OCI-LY7 (cell line): ENCODE measurements at regions not wholly inside any gene's neighbourhood (a gene's known extent, or its start where the extent isn't known, plus 50 kb on each side); places are given as distances from the start of the nearest gene placed in this dataset.

Source experiments
- BruUV-seq: library from RNA; stranded (reverse); fragments of 400-500 nt; replicated peaks from 2 replicates; lab custom pipeline; 2021; lab: Mats Ljungman, UMichigan
- CTCF ChIA-PET: fragments of 300-600 bp; sonication (Branson Sonifier 250); formaldehyde crosslinking; loops from one replicate; lab custom pipeline; 2022; ENCODE audit warnings: antibody characterized with exemption; ENCODE audit not compliant: unreplicated experiment; lab: Charles Lee
- POLR2A ChIA-PET: fragments of 300-600 bp; sonication (Branson Sonifier 250); formaldehyde crosslinking; loops from one replicate; lab custom pipeline; 2022; ENCODE audit warnings: antibody characterized with exemption; lab: Charles Lee
- DNase-seq: peaks from one replicate; pipeline ENCODE4 v3.0.0-alpha.2; 2015; ENCODE audit warnings: low spot score
- H2AFZ ChIP-seq: fragments of 200-600 bp; sonication (generic), shearing (Covaris generic); 2 replicates; pipeline ENCODE4 v1.6.1; 2014; ENCODE audit warnings: mild to moderate bottlenecking, antibody characterized with exemption, low read length, moderate library complexity
- H3K27ac ChIP-seq: fragments of 200-600 bp; sonication (generic); 2 replicates; pipeline ENCODE4 v1.5.1; 2014; ENCODE audit warnings: mixed run types, low read depth, mild to moderate bottlenecking, moderate library complexity, low read length, inconsistent platforms; ENCODE audit not compliant: poor library complexity, severe bottlenecking
- H3K36me3 ChIP-seq: fragments of 200-600 bp; sonication (generic); 2 replicates; pipeline ENCODE4 v1.6.1; 2014; ENCODE audit warnings: mild to moderate bottlenecking, antibody characterized with exemption, low read length, moderate library complexity, mixed read lengths; ENCODE audit not compliant: insufficient read depth
- H3K4me1 ChIP-seq: fragments of 200-600 bp; sonication (generic); 2 replicates; pipeline ENCODE4 v1.5.1; 2014; ENCODE audit warnings: mild to moderate bottlenecking, low read length; ENCODE audit not compliant: insufficient read depth, poor library complexity, severe bottlenecking
- H3K4me2 ChIP-seq: fragments of 200-600 bp; sonication (generic); 2 replicates; pipeline ENCODE4 v1.6.1; 2014; ENCODE audit warnings: mild to moderate bottlenecking, low read length
- H3K4me3 ChIP-seq: fragments of 200-600 bp; sonication (generic); 2 replicates; pipeline ENCODE4 v1.5.1; 2014; ENCODE audit warnings: mild to moderate bottlenecking, low read depth, low read length; ENCODE audit not compliant: poor library complexity, severe bottlenecking
- H3K79me2 ChIP-seq: fragments of 200-600 bp; sonication (generic); 2 replicates; pipeline ENCODE4 v1.6.1; 2016; ENCODE audit warnings: low read depth, mild to moderate bottlenecking, low read length, moderate library complexity, mixed read lengths; ENCODE audit not compliant: insufficient read depth
- H3K9me2 ChIP-seq: fragments of 200-600 bp; sonication (generic); 2 replicates; pipeline ENCODE4 v1.6.1; 2016; ENCODE audit warnings: mild to moderate bottlenecking, low read length, mixed read lengths; ENCODE audit not compliant: insufficient read depth
- H3K9me3 ChIP-seq: fragments of 200-600 bp; sonication (generic); 2 replicates; pipeline ENCODE4 v1.6.1; 2014; ENCODE audit warnings: mild to moderate bottlenecking, mixed run types, low read length, mixed read lengths
- H4K20me1 ChIP-seq: fragments of 200-600 bp; sonication (generic); 2 replicates; pipeline ENCODE4 v1.6.1; 2014; ENCODE audit warnings: mild to moderate bottlenecking, antibody characterized with exemption, low read length, moderate library complexity, mixed read lengths; ENCODE audit not compliant: insufficient read depth
- CTCF ChIP-seq: fragments of 200-600 bp; sonication (generic); conservative IDR thresholded peaks from 2 replicates; pipeline ENCODE4 v1.5.1; 2014; ENCODE audit warnings: mild to moderate bottlenecking, antibody characterized with exemption, low read length, moderate library complexity, mixed read lengths
- EZH2phosphoT487 ChIP-seq: fragments of 200-600 bp; sonication (generic); IDR thresholded peaks from 2 replicates; pipeline ENCODE4 v1.6.1; 2018; ENCODE audit warnings: low read depth, borderline replicate concordance, mild to moderate bottlenecking, mixed run types, antibody characterized with exemption, low read length, moderate library complexity, mixed read lengths
- intact Hi-C: fragments of 100-400 bp; cut with micrococcal nuclease; formaldehyde crosslinking; loops from one replicate; pipeline ENCODE4 v1.10.0; 2022; ENCODE audit not compliant: unreplicated experiment

GRCh38 chr4:54843106-54843505 is 185.3 kb downstream of the KIT start:
- Histone ChIP-seq H3K36me3 (no peaks in the 10 kb centered on the region), H3K9me2 (no peaks in the 10 kb centered on the region), H2AFZ (no peak overlapping the region), H4K20me1 (no peaks in the 10 kb centered on the region), H3K79me2 (no peaks in the 10 kb centered on the region), H3K9me3 (no peaks in the 10 kb centered on the region), H3K4me3 (no peak overlapping the region), H3K4me2 (no peak overlapping the region), H3K27ac (no peak overlapping the region), H3K4me1 (no peaks in the 10 kb centered on the region)
- no TSS peak for BruUV-seq
- POLR2A ChIA-PET: no interaction called here
- no peak for TF ChIP-seq EZH2phosphoT487
- no peak for TF ChIP-seq CTCF
- CTCF ChIA-PET: no interaction called here
- DNase-seq: no peak
- intact Hi-C loops: no loop called here

DNA sequence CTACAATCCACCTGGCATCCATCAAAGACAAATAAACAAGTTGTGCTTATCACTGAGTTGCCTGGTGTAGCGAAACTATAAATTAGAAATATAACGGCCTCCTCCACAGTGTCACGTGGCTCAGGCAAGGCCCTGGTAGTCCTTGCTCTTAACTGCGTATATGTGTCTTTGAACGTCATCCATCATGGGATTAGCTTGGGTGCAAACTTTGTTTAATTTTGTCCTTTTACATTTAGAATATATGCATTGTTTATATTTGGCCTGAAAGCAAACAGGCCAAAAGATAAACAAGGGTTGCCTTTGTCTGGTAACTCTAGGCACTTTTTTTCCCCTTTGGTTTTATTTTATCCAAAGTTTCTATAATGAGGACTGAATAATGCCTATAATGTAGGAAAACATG is 184.9 kb downstream of the KIT start:
- no peak overlapping the region for H2AFZ ChIP-seq
- BruUV-seq: no TSS peak
- intact Hi-C loops: no loop called here
- CTCF ChIA-PET: no interaction called here
- TF ChIP-seq EZH2phosphoT487: no peak
- TF ChIP-seq CTCF: no peak
- H3K36me3 ChIP-seq: no peaks in the 10 kb centered on the region
- no peaks in the 10 kb centered on the region for H3K4me1 ChIP-seq
- H3K9me3 ChIP-seq: no peaks in the 10 kb centered on the region
- no peak for DNase-seq
- no peak overlapping the region for H3K27ac ChIP-seq
- POLR2A ChIA-PET: interaction anchor here (0.6 kb wide), 1 partner anchor 707 kb away, joined by 3 read pairs; no protein-coding TSS in a partner anchor
- no peak overlapping the region for H3K4me2 ChIP-seq
- H3K79me2 ChIP-seq: no peaks in the 10 kb centered on the region
- H3K9me2 ChIP-seq: no peaks in the 10 kb centered on the region
- no peaks in the 10 kb centered on the region for H4K20me1 ChIP-seq
- H3K4me3 ChIP-seq: no peak overlapping the region

DNA sequence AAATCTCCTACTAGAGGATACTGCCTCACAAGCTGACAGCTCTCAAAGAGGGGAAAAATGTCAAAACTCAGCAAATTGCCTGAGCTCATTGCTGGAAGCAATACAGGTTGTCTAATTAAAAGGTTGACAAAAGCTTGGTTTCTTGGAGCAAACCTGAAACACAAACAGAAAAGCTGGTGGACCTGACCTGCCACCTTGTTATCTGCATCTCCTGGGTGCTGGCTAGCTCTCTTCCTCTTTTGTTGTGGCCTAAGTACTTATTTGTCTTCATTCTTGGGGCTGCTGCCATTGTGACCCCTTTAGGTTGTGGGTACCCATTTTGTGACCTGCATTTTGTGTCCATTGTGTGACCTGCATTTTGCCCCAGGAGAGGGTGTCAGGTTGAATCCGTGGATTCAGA is 184.5 kb downstream of the KIT start:
- intact Hi-C loops: no loop called here
- H3K4me1 ChIP-seq: no peaks in the 10 kb centered on the region
- H3K4me2 ChIP-seq: no peak overlapping the region
- H4K20me1 ChIP-seq: no peaks in the 10 kb centered on the region
- TF ChIP-seq CTCF: no peak
- TF ChIP-seq EZH2phosphoT487: no peak
- CTCF ChIA-PET: no interaction called here
- no peak overlapping the region for H2AFZ ChIP-seq
- DNase-seq: no peak
- H3K9me3 ChIP-seq: no peaks in the 10 kb centered on the region
- H3K9me2 ChIP-seq: no peaks in the 10 kb centered on the region
- BruUV-seq: no TSS peak
- no peak overlapping the region for H3K4me3 ChIP-seq
- no peak overlapping the region for H3K27ac ChIP-seq
- POLR2A ChIA-PET: interaction anchor here (0.6 to 1.3 kb wide), 2 partner anchors 10 to 707 kb away, joined by 3 to 6 read pairs; no protein-coding TSS in a partner anchor
- no peaks in the 10 kb centered on the region for H3K36me3 ChIP-seq
- no peaks in the 10 kb centered on the region for H3K79me2 ChIP-seq
